HG03520 (cell line): ENCODE measurements at regions not wholly inside any gene's neighbourhood (a gene's known extent, or its start where the extent isn't known, plus 50 kb on each side); places are given as distances from the start of the nearest gene placed in this dataset.
"Not testable (repeated sequence)": the region's sequence is repeated elsewhere in the genome, so short reads cannot be mapped to it uniquely, and the experiment has no call there.

Experiments used
- ATAC-seq: cut with Tn5 transposase; IDR thresholded peaks from one replicate; pipeline ENCODE4 v1.9.1; 2021; ENCODE audit warnings: mild to moderate bottlenecking, moderate library complexity; ENCODE audit not compliant: unreplicated experiment

DNA sequence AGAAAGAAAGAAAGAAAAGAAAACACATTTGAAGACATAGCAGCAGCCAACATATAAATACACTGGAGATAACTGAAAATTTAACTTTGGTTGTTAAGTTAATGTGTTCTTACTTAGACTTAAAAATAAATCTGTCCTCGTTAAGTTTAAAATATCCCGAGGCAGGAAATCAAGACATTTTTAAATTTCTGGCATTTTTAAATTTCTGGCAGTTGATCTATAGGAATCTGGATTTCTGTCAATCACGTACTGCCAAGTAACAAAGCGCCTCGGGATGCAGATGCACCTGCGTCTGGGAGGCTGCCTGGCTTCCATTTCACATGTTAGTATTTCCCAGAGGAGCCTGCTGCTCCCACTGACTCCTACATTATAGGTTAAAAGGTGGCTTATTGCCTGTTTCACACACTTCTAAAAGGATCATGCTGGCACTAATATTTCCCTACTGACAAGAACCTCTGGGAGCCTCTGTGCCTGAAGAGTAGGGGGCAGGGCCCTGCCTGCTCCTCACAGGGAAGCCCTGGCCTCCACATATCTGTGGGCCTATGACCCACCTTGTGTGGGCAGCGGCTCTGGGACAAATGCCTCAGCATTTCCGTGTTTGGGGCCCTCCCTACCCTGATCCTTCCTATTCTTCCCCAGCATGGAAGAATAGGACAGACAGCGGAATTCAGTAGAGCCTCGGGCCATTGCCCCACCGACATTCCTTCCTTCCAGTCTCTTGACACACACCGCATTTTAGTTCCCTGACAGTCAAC lies 62.8 kb upstream of the ATP12A start:
- ATAC-seq: no peak

GRCh38 chr13:24618011-24618955 lies 61.9 kb upstream of the ATP12A start:
- ATAC-seq: peak; percentile 85

DNA sequence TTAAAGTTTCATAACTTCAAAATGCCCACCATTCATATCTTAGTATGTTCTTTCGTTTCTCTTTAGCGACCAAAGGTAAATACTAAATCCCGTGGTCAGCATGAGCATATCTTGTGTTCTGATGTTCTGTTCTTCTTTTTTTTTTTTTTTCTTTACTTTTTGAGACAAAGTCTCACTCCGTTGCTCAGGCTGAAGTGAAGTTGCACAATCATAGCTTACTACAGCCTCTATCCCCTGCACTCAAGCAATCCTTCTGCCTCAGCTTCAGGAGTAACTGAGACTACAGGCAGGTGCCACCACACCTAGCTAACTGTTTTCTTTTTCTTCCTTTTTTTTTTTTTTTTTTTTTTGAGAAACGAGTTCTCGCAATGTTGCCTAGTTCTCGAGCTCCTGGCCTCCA lies 60.9 kb upstream of the ATP12A start:
- ATAC-seq: no peak

- not testable (repeated sequence) for ATAC-seq
Measured at GRCh38 chr13:24622481-24623148, 57.6 kb upstream of the ATP12A start.

- no peak for ATAC-seq
Measured at GRCh38 chr13:24623149-24623665, 57.0 kb upstream of the ATP12A start.

DNA sequence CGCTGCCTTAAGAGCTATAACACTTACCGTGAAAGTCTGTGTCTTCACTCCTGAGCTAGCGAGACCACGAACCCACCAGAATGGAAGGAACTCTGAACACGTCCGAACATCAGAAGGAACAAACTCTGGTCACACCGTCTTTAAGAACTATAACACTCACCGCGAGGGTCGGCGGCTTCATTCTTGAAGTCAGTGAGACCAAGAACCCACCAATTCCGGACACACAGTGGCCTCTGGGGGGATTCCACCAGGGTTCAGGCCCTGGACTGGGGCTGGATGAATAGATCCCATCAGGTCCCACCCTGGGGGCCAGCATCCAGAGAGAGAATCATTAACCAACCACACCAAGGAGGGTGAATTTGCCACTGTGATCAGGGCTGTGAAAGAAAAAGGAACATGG lies 55.8 kb upstream of the ATP12A start:
- no peak for ATAC-seq

GRCh38 chr13:24624801-24625231 lies 55.4 kb upstream of the ATP12A start:
- ATAC-seq: no peak

DNA sequence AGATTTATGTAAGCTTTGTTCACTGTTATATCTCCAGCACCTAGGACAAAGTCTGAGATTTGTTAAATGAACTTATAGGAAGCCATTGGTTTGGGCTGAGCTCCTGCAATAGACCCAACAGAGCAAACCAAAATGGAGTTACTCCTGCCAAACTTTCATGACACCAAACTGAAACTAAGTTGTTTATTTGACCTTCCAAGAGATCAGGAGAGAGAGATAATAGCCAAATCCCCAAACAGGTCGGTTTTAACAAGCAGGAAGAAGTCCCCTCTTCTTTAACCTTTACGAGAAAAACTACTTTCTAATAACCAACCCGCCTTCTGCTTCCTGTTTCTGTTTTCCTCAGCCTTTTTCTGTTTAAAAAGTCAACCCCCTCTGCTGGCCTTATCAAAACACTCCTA lies 54.9 kb upstream of the ATP12A start:
- no peak for ATAC-seq

GRCh38 chr13:24625870-24626849 lies 54.0 kb upstream of the ATP12A start:
- no peak for ATAC-seq

- ATAC-seq: no peak
Measured at GRCh38 chr13:24627090-24627714, 53.0 kb upstream of the ATP12A start.

DNA sequence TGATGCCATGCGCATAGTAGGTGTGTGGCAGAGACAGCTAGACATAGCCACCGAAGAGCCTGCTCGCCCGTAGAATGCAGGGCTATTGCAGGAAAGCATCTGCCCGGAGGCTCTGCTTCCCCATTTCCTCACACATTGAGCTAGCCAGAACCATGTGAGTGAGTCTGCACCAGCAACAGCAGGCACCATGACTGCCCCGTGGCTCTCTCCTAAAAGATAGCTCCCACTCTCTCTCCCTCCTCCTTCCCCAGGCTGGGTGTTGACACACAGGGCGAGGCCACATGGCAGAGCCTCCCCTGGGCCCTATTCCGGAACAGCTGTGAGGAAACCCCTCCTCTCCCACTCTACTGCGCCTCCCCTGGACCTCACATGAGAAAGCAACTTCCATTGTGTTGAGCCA lies 52.3 kb upstream of the ATP12A start:
- no peak for ATAC-seq

GRCh38 chr13:24629320-24629719 lies 50.9 kb upstream of the ATP12A start:
- no peak for ATAC-seq

DNA sequence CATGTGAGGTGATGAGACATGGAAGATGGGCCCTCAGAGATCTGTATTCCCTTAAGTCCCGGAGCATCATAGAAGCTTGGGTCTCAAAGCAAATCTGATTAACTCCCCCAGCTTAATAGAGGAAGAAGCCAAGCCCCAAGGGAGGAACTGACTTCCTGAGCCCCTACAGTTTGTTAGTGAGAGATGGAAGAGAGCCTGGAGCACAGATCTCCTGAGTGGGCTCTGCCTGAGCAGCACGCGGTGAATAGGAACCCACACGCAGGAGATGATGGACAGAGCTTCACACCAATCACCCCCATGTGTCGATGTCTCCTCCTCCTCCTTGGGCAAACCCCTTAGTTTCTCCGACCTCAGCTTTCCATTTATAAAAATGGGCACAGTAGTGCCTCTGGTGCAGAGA lies 50.1 kb upstream of the ATP12A start:
- ATAC-seq: no peak
